ENCODE measurements at regions not wholly inside any gene's neighbourhood (a gene's known extent, or its start where the extent isn't known, plus 50 kb on each side); places are given as distances from the start of the nearest gene placed in this dataset.
"Not testable (repeated sequence)": the region's sequence is repeated elsewhere in the genome, so short reads cannot be mapped to it uniquely, and the experiment has no call there.

- no peaks in the 10 kb centered on the region for H3K9me3 ChIP-seq (ENCODE audit: control insufficient read depth, low read length, poor library complexity, severe bottlenecking)
- Mint-ChIP-seq H3K4me3 (no peak overlapping the region), H3K27ac (peak overlapping the region; percentile 12), H3K27me3 (no peaks in the 10 kb centered on the region), H3K36me3 (ENCODE audit: low read depth) (no peaks in the 10 kb centered on the region), H3K4me1 (peaks cover 10% of the 10 kb centered on the region)
- ATAC-seq (peak; percentile 84), DNase-seq (no peak)
Measured at GRCh38 chr6:15184441-15184861, 61.4 kb upstream of the JARID2 start.

- ATAC-seq, result not testable (repeated sequence)
Measured at GRCh38 chr6:15185111-15185510, 60.8 kb upstream of the JARID2 start.

GRCh38 chr6:15193451-15193850 is 52.4 kb upstream of the JARID2 start:
- ATAC-seq; H3K9me3 ChIP-seq (ENCODE audit: control insufficient read depth, low read length, poor library complexity, severe bottlenecking); H3K4me3 Mint-ChIP-seq; H3K27me3 Mint-ChIP-seq; H3K36me3 Mint-ChIP-seq (ENCODE audit: low read depth); H3K4me1 Mint-ChIP-seq; H3K27ac Mint-ChIP-seq; DNase-seq: not testable (repeated sequence)

More at GRCh38 chr6:15185111-15185510, 60.8 kb upstream of the JARID2 start:
- H3K36me3 Mint-ChIP-seq (ENCODE audit: low read depth); H3K4me1 Mint-ChIP-seq; H3K27ac Mint-ChIP-seq; H3K4me3 Mint-ChIP-seq; H3K27me3 Mint-ChIP-seq; DNase-seq; H3K9me3 ChIP-seq (ENCODE audit: control insufficient read depth, low read length, poor library complexity, severe bottlenecking): not testable (repeated sequence)

GRCh38 chr6:15194453-15194852 is 51.4 kb upstream of the JARID2 start:
- Mint-ChIP-seq H3K27me3 (peaks cover 4% of the 10 kb centered on the region), H3K4me1 (peaks cover 2% of the 10 kb centered on the region), H3K27ac (no peak overlapping the region), H3K4me3 (no peak overlapping the region), H3K36me3 (ENCODE audit: low read depth) (no peaks in the 10 kb centered on the region)
- DNase-seq (no peak), ATAC-seq (no peak)
- no peaks in the 10 kb centered on the region for H3K9me3 ChIP-seq (ENCODE audit: control insufficient read depth, low read length, poor library complexity, severe bottlenecking)
